ENCODE measurements at regions not wholly inside any gene's neighbourhood (a gene's known extent, or its start where the extent isn't known, plus 50 kb on each side); places are given as distances from the start of the nearest gene placed in this dataset.

DNA sequence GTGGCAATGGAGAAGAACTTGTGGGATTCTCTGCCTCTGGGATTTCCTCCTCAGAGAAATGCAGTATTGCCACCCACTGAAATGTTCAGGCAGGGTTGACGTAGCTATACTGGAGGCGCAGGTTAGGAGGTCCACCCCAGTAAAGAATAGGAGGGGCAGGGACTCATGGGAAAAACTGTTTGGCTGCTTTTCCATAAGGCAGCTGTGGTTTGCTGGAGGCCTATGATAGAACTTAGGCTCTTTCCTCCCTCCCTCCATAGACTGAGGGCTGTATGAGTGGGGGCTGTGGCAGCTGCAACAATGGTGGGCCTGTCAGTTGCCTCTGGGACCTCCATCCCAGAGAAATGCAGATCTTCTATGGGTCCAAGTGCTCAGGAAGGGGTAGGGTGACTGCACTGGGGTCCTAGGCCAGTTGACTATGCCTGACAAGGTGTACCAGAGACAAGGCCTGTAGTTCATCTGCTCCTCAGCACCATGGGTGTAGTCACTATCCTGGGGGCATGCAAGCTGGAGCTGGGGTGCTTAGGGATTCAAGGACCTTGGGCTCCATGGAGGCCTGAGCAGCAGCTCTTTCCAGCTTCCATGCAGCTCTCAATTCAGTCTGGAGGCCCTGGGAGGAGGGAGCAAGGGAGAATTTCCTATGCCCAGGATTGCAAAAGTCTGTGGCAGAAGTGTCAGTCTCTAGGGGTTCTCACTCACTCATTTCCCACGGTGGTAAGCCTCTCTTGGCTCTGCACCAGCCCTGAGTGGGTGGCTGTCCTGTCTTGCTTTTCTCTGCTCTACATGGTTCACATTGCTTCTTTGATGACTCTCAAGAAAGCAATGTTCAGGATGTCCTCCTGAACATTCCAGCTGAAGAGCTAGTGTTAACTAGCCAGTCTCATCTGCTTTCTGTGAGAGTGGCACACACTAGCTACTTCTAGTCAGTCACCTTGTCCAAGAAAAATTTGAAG, 353.0 kb downstream of the IDS start (continued):
- TF ChIP-seq GATAD2B (conservative IDR thresholded peaks at IDR 0.05; ENCODE audit: low read depth), result peak; percentile 96
- TF ChIP-seq IKZF1 (conservative IDR thresholded peaks at IDR 0.05), result peak; percentile 58
- no peak for TF ChIP-seq RAD21 (IDR thresholded peaks at IDR 0.05; ENCODE audit: insufficient read depth, low read depth, low read length)

- BruUV-seq (replicated peaks), result no TSS peak
- Histone ChIP-seq H3K4me3 (no peak overlapping the region), H3K9me3 (replicated peaks; ENCODE audit: control insufficient read depth, insufficient read depth, low read length) (no peaks in the 10 kb centered on the region; the same call in 2 of the 3 replicates), H3K27me3 (replicated peaks in 1 of 2; ENCODE audit: control insufficient read depth in 2 of 2, insufficient read depth in 2 of 2, low read length in 1 of 2) (no peaks in the 10 kb centered on the region), H3K4me2 (ENCODE audit: control insufficient read depth, insufficient read depth) (no peak overlapping the region), H3K27ac (ENCODE audit: control insufficient read depth, insufficient read depth) (no peak overlapping the region), H3K4me1 (ENCODE audit: control insufficient read depth, insufficient read depth, low read length) (no peaks in the 10 kb centered on the region), H3K79me2 (ENCODE audit: control insufficient read depth, insufficient read depth, low read length) (no peaks in the 10 kb centered on the region), H3K9ac (ENCODE audit: control insufficient read depth, insufficient read depth, low read length) (no peak overlapping the region), H2AFZ (ENCODE audit: control insufficient read depth, low read depth, low read length) (no peak overlapping the region), H3K36me3 (ENCODE audit: control insufficient read depth in 2 of 2, insufficient read depth in 2 of 2, low read length in 1 of 2) (no peaks in the 10 kb centered on the region), H4K20me1 (ENCODE audit: control insufficient read depth, insufficient read depth) (no peaks in the 10 kb centered on the region)
- ATAC-seq (peak; percentile 92), FAIRE-seq (no peak), DNase-seq (ENCODE audit: low read depth, low spot score) (no peak)
- intact Hi-C loops (cut with micrococcal nuclease; ENCODE audit: unreplicated experiment) (loop anchor here (1.0 to 5.0 kb wide), 2 partner anchors 53 to 141 kb away; no protein-coding TSS in a partner anchor), in situ Hi-C loops (cut with MboI) (no loop called here)
- CTCF ChIA-PET, result interaction anchor here (0.7 to 1.3 kb wide), 4 partner anchors 9 to 141 kb away, joined by 3 to 4 read pairs (median 3); no protein-coding TSS in a partner anchor
- SMC1A ChIA-PET (ENCODE audit: uncharacterized antibody, unreplicated experiment), result interaction anchor here (0.9 to 4.2 kb wide), 11 partner anchors 9 to 141 kb away, joined by 3 to 19 read pairs (median 6); no protein-coding TSS in a partner anchor
- POLR2A ChIA-PET, result interaction anchor here (0.6 to 1.2 kb wide), 4 partner anchors 20 to 141 kb away, joined by 3 to 11 read pairs (median 4); no protein-coding TSS in a partner anchor
- 0% methylated on average over 3 of the region's 3 CpGs for WGBS (ENCODE audit: insufficient coverage, insufficient replicate concordance, low lambda C conversion rate, missing lambda C conversion rate)
- RAD21 ChIA-PET (ENCODE audit: unreplicated experiment), result interaction anchor here (0.6 to 2.2 kb wide), 6 partner anchors 26 to 142 kb away, joined by 3 to 11 read pairs (median 4); no protein-coding TSS in a partner anchor
- no peak for TF ChIP-seq NR2C2 (IDR thresholded peaks at IDR 0.05; ENCODE audit: borderline replicate concordance, control insufficient read depth, insufficient read length, low read depth)
- no peak for TF ChIP-seq SREBF1 (IDR thresholded peaks at IDR 0.05; ENCODE audit: low read length)
- peak; percentile 89 for TF ChIP-seq BCL11A (IDR thresholded peaks at IDR 0.05; ENCODE audit: low read depth, low read length)
- TF ChIP-seq, protein P1, sequence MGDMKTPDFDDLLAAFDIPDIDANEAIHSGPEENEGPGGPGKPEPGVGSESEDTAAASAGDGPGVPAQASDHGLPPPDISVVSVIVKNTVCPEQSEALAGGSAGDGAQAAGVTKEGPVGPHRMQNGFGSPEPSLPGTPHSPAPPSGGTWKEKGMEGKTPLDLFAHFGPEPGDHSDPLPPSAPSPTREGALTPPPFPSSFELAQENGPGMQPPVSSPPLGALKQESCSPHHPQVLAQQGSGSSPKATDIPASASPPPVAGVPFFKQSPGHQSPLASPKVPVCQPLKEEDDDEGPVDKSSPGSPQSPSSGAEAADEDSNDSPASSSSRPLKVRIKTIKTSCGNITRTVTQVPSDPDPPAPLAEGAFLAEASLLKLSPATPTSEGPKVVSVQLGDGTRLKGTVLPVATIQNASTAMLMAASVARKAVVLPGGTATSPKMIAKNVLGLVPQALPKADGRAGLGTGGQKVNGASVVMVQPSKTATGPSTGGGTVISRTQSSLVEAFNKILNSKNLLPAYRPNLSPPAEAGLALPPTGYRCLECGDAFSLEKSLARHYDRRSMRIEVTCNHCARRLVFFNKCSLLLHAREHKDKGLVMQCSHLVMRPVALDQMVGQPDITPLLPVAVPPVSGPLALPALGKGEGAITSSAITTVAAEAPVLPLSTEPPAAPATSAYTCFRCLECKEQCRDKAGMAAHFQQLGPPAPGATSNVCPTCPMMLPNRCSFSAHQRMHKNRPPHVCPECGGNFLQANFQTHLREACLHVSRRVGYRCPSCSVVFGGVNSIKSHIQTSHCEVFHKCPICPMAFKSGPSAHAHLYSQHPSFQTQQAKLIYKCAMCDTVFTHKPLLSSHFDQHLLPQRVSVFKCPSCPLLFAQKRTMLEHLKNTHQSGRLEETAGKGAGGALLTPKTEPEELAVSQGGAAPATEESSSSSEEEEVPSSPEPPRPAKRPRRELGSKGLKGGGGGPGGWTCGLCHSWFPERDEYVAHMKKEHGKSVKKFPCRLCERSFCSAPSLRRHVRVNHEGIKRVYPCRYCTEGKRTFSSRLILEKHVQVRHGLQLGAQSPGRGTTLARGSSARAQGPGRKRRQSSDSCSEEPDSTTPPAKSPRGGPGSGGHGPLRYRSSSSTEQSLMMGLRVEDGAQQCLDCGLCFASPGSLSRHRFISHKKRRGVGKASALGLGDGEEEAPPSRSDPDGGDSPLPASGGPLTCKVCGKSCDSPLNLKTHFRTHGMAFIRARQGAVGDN (IDR thresholded peaks at IDR 0.05), result 0 out of 2 replicates have a peak, but pooled peaks have one; percentile 9
- TF ChIP-seq TCF7 (IDR thresholded peaks at IDR 0.05; ENCODE audit: borderline replicate concordance), result no peak
- peak; percentile 81 for TF ChIP-seq RUNX3 (IDR thresholded peaks at IDR 0.05; ENCODE audit: low read length)
- TF ChIP-seq ZNF384 (IDR thresholded peaks at IDR 0.05; ENCODE audit: borderline replicate concordance, low read depth, low read length), result no peak
- TF ChIP-seq YBX1 (IDR thresholded peaks at IDR 0.05), result no peak
- no peak for TF ChIP-seq REST (IDR thresholded peaks at IDR 0.05; ENCODE audit: low read depth, low read length)
- TF ChIP-seq NRF1 (conservative IDR thresholded peaks at IDR 0.05; ENCODE audit: low read depth, low read length), result no peak
These were observed 359.2 kb downstream of the IDS start for GRCh38 chrX:149145845-149146285.

Data from GM12878 (cell line).